SK-N-SH (cell line): ENCODE measurements at regions not wholly inside any gene's neighbourhood (a gene's known extent, or its start where the extent isn't known, plus 50 kb on each side); places are given as distances from the start of the nearest gene placed in this dataset.

Source experiments
- CTCF ChIP-seq: fragments of 200-600 bp; sonication (generic); IDR thresholded peaks from 2 replicates; pipeline ENCODE4 v1.6.1; 2017; ENCODE audit warnings: antibody characterized with exemption, mild to moderate bottlenecking, moderate library complexity
- EZH2phosphoT487 ChIP-seq: fragments of 200-600 bp; sonication (generic); IDR thresholded peaks from 2 replicates; pipeline ENCODE4 v1.6.1; 2017; ENCODE audit warnings: low read depth, mixed run types, mild to moderate bottlenecking, antibody characterized with exemption, moderate library complexity, borderline replicate concordance
- FOXM1 ChIP-seq: IDR thresholded peaks from 2 replicates; pipeline ENCODE4 v1.4.0; 2012; ENCODE audit warnings: low read depth, mild to moderate bottlenecking
- GABPA ChIP-seq: IDR thresholded peaks from 2 replicates; pipeline ENCODE4 v1.4.0; 2012; ENCODE audit warnings: low read depth, mild to moderate bottlenecking
- JUND ChIP-seq: IDR thresholded peaks from 2 replicates; pipeline ENCODE4 v1.4.0; 2012
- POLR2AphosphoS5 ChIP-seq: IDR thresholded peaks from 2 replicates; pipeline ENCODE4 v1.6.1; 2012; ENCODE audit warnings: low read depth, low read length
- SMC3 ChIP-seq: IDR thresholded peaks from 2 replicates; pipeline ENCODE4 v1.6.1; 2012; ENCODE audit warnings: low read depth, low read length, improper control_type of control experiment
- TCF12 ChIP-seq: IDR thresholded peaks from 2 replicates; pipeline ENCODE4 v1.4.0; 2012
- YY1 ChIP-seq: IDR thresholded peaks from 2 replicates; pipeline ENCODE4 v1.4.0; 2012; ENCODE audit warnings: low read depth, mild to moderate bottlenecking
- ZBTB33 ChIP-seq: IDR thresholded peaks from 2 replicates; pipeline ENCODE4 v1.4.0; 2012; ENCODE audit warnings: low read depth, borderline replicate concordance

GRCh38 chr4:112731715-112732114, 94.8 kb downstream of the LARP7 start:
- TF ChIP-seq CTCF (no peak), POLR2AphosphoS5 (no peak), JUND (no peak), FOXM1 (no peak), TCF12 (no peak), YY1 (no peak), GABPA (no peak), SMC3 (no peak), EZH2phosphoT487 (no peak), ZBTB33 (no peak)
